ENCODE measurements at regions not wholly inside any gene's neighbourhood (a gene's known extent, or its start where the extent isn't known, plus 50 kb on each side); places are given as distances from the start of the nearest gene placed in this dataset.
A peak's percentile ranks its signal among the peaks of the same experiment; 100 is the strongest.

GRCh38 chr16:86663685-86664521, 85.6 kb downstream of the FOXL1 start:
- DNase-seq (ENCODE audit: extremely low read depth, low read depth): peak; percentile 82

- DNase-seq (ENCODE audit: extremely low read depth, low read depth): peak; percentile 88
These were observed 86.4 kb downstream of the FOXL1 start for GRCh38 chr16:86664522-86665318.

GRCh38 chr16:86665319-86665675, 86.9 kb downstream of the FOXL1 start:
- DNase-seq (ENCODE audit: extremely low read depth, low read depth): no peak

- DNase-seq (ENCODE audit: extremely low read depth, low read depth): no peak
These were observed 87.6 kb downstream of the FOXL1 start for GRCh38 chr16:86665929-86666328.

- no peak for DNase-seq (ENCODE audit: extremely low read depth, low read depth)
These were observed 88.7 kb downstream of the FOXL1 start for GRCh38 chr16:86667035-86667434.

- DNase-seq (ENCODE audit: extremely low read depth, low read depth): no peak
These were observed 90.0 kb downstream of the FOXL1 start for GRCh38 chr16:86668136-86668910.

- no peak for DNase-seq (ENCODE audit: extremely low read depth, low read depth)
These were observed 91.0 kb downstream of the FOXL1 start for GRCh38 chr16:86669285-86669805.

GRCh38 chr16:86669937-86670749, 91.8 kb downstream of the FOXL1 start:
- no peak for DNase-seq (ENCODE audit: extremely low read depth, low read depth)

- no peak for DNase-seq (ENCODE audit: extremely low read depth, low read depth)
These were observed 92.4 kb downstream of the FOXL1 start for GRCh38 chr16:86670750-86671234.

GRCh38 chr16:86671486-86672178, 93.3 kb downstream of the FOXL1 start:
- no peak for DNase-seq (ENCODE audit: extremely low read depth, low read depth)

- DNase-seq (ENCODE audit: extremely low read depth, low read depth): no peak
These were observed 94.0 kb downstream of the FOXL1 start for GRCh38 chr16:86672179-86672863.

GRCh38 chr16:86673090-86673955, 95.0 kb downstream of the FOXL1 start:
- DNase-seq (ENCODE audit: extremely low read depth, low read depth): no peak

GRCh38 chr16:86673956-86674453, 95.7 kb downstream of the FOXL1 start:
- no peak for DNase-seq (ENCODE audit: extremely low read depth, low read depth)

GRCh38 chr16:86676254-86676670, 97.9 kb downstream of the FOXL1 start:
- no peak for DNase-seq (ENCODE audit: extremely low read depth, low read depth)

GRCh38 chr16:86679490-86679889, 101.1 kb downstream of the FOXL1 start:
- DNase-seq (ENCODE audit: extremely low read depth, low read depth): no peak

- no peak for DNase-seq (ENCODE audit: extremely low read depth, low read depth)
These were observed 101.8 kb downstream of the FOXL1 start for GRCh38 chr16:86680162-86680561.

GRCh38 chr16:86680661-86681030, 102.3 kb downstream of the FOXL1 start:
- no peak for DNase-seq (ENCODE audit: extremely low read depth, low read depth)
